NOMO-1 treated with dmso at 0.1 percent for 144 hours (cell line): ENCODE measurements at regions not wholly inside any gene's neighbourhood (a gene's known extent, or its start where the extent isn't known, plus 50 kb on each side); places are given as distances from the start of the nearest gene placed in this dataset.
"Not testable (repeated sequence)": the region's sequence is repeated elsewhere in the genome, so short reads cannot be mapped to it uniquely, and the experiment has no call there.

Experiments
- DNase-seq: peaks from one replicate; lab custom pipeline; 2025; ENCODE audit not compliant: unreplicated experiment; lab: John Stamatoyannopoulos, UW

DNA sequence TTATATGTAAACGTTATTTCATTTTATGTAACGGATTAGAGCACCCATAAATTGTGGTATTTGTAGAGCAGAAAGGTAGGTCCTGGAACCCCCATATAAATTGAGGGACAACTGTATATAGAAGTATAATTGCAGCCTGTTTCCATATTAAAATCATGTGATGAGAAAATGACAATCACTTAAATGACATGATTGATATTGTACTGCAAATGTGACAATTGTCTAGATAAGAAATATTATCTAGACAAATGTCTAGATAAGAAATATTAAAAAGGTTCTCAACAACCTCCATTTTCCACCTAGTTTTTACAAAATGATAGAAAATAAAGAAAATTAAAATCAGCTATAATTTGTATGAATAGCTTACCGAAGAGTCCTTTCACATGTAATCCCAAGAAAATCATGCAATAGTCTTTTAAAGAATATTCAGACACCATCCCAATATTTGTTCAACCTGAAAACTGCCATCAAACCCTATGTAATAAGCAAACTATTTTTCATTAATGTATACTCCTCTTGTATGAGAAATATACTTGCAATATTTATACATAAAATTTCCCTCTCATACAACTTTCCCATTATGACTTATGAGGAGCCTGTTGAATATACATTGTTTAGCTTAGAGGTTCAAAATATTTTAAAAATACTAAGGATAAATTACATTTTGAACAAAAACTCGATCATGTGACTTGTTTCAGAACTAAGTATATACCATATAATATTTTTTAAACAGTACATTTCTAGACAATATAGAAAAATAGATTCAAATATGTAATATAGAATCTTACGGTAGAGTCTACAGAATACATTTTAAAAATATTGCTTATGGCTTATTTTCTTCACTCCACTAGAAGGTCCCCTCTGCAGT is 153.2 kb downstream of the CRPPA start:
- DNase-seq = no peak

DNA sequence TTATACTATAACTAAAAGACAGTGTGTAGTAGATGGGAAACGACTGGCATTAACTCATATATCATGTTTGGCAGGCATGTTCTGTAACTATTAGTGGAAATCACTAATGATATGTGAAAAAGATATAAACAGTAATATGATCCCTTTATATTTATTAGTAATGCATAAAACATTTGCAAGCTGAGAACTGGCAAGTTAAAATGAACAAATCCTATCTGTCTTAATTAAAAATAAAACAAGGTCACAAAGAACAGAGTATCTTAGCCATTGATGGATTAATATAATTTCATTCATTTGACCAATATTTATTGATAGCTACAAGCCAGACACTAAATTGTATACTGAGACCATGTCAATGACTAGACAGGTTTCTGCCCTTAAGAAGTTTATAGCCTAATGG is 154.5 kb downstream of the CRPPA start:
- no peak for DNase-seq

DNA sequence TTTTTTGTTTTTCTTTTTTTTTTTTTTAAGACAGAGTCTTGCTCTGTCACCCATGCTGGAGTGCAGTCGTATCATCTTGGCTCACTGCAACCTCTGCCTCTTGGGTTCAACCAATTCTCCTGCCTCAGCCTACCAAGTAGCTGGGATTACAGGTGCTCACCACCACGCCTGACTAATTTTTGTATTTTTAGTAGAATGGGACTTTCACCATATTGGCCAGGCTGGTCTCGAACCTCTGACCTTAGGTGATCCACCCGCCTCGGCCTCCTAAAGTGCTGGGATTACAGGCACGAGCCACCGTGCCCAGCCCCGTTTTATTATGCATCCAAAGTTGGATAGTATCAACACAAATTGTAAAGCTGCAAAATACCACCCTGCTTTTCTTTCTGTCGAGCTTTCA is 154.9 kb downstream of the CRPPA start:
- not testable (repeated sequence) for DNase-seq

DNA sequence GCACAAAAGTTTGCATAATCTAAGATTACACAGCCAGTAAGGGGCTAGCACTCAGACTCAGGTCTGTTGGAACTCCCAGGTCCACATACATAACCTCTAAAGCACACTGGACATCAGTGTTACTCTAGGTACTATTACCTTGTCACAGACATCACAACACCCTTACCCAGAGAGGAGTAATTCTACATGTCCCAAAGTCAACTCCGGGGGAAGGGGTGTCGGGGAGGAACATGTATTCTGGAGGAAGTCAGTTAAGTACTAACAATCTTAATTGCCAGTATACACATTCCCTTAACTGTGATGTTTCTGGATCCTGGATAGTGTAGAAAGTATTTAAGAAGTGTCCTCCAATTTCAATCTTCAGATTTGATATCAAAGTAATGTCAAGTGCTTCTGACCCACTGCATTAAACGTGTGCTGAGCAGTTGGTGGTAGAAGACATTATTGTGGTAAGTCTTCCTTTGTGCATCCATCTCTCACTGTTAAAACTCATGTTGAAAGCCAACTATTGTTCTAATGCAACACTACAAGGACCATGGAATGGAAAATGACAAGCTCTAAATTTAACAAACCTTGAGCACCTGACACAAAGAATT is 155.4 kb downstream of the CRPPA start:
- no peak for DNase-seq

DNA sequence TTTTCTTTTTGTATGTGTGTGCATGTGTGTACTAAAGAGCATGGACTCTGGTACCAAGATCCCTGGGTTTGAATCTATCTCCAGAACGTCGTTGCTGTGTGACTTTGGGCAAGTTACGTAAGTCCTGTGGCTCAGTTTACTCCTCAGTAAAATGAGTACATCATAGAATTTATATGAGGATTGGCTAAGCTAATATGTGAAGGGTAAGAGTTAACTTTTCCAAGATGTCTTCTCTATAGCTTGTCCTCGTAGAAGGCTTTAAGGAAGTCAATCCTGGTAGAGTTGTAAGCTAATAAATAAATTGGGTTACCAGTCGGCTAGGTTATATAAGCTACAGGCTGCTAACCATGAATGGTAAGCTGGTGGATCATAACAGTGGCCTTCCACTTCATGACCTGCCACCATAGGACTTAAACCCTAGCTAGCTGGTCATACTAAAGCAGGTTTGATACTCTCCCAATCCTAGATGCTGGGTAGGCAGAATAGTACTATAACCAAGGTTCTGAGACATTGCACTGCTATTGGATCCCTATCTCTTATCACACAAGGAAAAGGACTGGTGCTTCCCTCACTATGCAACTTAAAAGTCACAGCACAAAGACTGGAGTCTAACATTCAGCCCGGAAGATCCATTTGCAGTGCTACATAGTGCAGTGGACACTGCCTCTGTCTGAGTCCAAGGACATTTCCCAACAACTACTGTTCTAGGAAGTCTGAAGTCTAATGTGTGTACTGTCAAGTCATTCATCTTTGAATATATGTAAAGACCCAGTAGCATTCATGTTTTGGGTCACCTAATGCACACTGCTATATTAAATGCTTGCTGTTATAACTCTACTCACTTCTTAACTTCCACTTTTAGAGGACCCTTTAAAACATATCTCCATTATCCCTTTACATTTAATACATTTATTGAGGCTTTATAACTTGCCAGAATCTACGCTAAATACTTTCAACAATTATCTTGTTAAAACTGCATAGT is 156.2 kb downstream of the CRPPA start:
- no peak for DNase-seq

DNA sequence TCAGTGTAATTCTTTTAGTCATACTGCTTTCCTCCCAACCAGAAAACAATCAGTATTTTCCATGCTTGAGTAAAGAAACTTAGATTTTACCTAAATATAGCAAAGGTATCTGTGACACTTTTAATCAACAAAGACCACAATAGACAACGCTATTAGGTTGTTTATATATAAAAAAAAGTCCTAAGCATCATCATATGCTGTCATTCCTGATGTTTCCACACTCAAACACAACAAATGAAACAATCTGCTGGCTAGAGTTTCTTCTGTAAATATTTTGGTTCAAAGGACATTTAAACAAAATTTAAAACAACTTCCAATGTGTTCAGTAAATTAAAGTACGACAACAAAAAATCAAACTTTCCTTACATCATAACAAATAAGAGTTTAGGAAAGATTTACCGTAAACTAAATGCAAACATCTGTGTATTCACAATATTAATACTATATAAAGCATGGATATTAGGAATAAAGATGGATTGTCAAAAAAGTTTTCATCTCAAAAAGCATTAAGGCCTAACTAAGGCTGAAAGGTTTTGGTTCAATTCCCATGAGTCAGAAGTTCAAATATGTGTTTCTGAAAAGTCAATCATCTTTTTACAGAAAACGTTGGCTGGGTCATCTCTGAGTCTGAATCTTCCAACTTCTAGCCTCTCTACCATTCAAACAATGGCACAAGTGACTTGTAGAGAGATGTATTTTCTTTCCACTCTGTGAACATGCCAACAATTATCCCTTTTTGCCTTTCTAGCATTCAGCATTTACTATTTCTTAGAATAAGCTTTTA is 157.1 kb downstream of the CRPPA start:
- no peak for DNase-seq

DNA sequence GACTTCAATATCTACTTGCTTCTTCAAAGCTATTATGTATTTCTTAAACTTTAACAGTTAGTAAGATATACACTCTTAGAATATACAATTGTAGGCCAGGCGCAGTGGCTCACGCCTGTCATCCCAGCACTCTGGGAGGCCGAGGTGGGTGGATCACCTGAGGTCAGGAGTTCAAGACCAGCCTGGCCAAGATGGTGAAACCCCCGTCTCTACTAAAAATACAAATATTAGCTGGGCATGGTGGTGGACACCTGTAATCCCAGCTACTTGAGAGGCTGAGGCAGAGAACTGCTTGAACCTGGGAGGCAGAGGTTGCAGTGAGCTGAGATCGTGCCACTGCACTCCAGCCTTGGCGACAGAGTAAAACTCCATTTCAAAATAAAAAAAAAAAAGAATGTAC is 158.0 kb downstream of the CRPPA start:
- not testable (repeated sequence) for DNase-seq

DNA sequence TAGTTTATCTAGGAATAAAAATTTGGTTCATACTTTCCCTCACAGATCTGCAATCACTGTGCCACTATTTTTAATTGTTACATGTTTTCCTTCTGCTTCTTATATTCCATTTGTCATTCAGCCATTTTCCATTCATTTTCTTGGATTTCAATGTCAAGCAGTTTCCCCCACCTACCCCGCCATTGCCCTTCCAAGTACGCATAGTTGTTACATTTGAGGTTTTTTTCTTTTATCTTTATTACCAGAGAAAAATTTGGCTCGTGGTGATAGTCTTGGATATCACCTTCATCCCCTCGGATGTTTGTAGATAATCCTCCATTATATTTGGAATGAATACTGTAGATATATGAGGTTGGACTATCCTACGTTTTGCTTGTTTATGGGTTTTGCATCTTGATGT is 159.7 kb downstream of the CRPPA start:
- DNase-seq = no peak

DNA sequence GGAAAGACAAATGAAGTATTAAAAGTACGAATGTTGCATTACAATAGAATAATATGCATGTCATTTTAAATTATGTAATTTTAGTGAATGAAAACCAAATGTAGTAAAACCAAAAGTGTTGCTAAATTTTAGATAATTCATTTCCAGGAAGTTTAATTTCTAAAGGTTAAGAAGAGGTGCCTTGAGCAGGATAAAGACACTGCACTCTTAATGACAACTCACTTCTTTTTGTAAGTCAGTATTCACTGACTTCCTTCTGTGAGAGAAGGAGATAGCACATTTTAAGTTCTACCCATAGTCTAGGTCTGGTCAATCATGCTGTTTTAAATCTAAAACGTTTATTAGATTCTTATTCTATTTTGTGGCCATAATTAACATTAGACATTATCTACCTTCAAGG is 160.2 kb downstream of the CRPPA start:
- DNase-seq = no peak

DNA sequence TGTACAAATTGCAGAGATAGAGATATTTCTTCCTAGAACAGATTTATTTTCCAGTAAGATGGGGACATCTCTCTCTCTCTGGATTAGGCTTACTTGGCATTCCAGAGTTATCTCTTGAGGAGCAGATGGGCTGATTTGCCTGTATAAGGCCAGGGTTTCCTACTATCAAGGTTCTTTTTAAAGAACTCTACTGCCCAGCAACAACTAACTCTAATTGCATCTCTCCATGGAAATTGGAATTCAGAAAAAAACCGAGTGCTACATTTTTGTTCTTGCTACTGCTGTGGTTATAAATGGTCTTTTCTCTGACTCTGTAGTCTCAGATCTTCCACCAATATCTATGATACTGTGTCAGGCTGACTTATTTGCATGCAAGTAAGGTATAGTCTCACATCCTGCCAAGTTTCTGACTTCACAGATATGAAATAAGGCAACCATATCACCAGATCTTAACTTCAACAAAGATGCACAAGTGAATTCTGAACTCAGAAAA is 161.1 kb downstream of the CRPPA start:
- DNase-seq = no peak

DNA sequence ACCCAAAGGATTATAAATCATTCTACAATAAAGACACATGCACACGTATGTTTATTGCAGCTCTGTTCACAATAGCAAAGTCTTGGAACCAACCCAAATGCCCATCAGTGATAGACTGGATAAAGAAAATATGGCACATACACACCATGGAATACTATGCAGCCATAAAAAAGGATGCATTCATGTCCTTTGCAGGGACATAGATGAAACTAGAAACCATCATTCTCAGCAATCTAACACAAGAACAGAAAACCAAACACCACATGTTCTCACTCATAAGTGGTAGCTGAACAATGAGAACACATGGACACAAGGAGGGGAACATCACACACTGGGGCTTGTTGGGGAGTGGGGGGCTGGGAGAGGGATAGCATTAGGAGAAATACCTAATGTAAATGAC is 164.9 kb downstream of the CRPPA start:
- DNase-seq = not testable (repeated sequence)

DNA sequence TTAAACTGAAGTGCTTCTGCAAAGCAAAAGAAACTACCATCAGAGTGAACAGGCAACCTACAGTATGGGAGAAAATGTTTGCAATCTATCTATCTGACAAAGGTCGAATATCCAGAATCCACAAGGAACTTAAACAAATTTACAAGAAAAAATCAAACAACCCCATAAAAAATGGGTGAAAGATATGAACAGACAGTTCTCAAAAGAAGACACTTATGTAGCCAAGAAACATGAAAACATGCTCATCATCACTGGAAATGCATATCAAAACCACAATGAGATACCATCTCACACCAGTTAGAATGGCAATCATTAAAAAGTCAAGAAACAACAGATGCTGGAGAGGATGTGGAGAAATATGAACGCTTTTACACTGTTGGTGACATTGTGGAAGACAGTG is 165.4 kb downstream of the CRPPA start:
- not testable (repeated sequence) for DNase-seq

DNA sequence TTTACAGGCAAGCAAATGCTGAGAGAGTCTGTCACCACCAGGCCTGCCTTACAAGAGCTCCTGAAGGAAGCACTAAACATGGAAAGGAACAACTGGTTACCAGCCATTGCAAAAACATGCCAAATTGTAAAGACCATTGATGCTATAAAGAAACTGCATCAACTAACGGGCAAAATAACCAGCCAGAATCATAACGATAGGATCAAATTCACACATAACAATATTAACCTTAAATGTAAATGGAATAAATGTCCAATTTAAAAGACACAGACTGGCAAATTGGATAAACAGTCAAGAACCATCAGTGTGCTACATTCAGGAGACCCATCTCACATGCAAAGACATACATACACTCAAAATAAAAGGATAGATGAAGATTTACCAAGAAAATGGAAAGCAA is 170.7 kb downstream of the CRPPA start:
- DNase-seq = not testable (repeated sequence)

DNA sequence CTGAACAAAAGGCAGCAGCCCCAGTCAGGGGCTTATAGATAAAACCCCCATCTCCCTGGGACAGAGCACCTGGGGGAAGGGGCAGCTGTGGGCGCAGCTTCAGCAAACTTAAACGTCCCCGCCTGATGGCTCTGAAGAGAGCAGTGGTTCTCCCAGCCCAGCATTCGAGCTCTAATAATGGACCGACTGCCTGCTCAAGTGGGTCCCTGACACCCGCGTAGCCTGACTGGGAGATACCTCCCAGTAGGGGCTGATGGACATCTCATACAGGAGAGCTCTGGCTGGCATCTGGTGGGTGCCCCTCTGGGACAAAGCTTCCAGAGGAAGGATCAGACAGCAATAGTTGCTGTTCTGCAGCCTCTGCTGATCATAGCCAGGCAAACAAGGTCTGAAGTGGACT is 172.1 kb downstream of the CRPPA start:
- DNase-seq = not testable (repeated sequence)

DNA sequence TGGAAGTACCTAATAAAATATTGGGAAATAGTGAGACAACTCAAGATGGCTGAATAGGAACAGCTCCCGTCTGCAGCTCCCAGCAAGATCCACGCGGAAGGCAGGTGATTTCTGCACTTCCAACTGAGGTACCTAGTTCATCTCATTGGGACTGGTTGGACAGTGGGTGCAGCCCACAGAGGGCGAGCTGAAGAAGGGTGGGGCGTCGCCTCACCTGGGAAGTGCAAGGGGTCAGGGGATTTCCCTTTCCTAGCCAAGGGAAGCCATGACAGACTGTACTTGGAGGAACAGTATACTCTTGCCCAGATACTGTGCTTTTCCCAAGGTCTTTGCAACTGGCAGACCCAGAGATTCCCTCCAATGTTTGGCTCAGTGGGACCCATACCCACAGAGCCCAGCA is 172.8 kb downstream of the CRPPA start:
- DNase-seq = not testable (repeated sequence)

DNA sequence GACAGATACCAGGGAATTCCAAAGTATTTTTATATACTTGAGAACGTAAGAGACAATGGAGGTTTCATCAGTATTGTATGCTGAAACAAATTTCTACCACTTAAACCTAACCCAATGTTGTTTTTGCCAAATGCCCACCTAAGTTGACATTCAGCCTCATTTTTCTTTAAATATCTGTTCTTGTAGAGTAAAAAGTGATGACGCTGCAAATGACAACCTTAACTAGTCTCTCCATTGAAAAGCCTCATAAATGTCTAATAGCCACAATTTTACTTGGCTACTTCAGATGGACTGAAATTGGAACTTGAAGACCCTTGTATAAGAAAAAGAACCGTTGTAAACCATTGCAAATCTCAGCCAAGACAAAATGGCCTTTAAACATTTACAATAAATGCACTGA is 176.9 kb downstream of the CRPPA start:
- DNase-seq = no peak

DNA sequence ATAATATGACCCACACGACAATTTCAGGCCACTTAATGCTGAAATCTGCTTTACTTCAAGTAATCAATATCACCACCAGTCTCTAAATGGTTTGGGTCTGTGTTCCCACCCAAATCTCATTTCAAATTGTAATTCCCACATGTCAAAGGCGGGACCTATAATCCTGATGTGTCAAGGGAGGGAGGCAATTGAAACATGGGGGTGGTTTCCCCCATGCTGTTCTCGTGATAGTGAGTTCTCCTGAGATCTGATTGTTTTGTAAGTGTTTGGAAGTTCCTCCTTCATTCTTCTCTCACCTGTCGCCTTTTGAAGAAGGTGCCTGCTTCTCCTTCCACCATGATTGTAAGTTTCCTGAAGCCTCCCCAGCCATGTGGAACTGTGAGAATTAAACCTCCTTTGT is 178.4 kb downstream of the CRPPA start:
- DNase-seq = no peak

DNA sequence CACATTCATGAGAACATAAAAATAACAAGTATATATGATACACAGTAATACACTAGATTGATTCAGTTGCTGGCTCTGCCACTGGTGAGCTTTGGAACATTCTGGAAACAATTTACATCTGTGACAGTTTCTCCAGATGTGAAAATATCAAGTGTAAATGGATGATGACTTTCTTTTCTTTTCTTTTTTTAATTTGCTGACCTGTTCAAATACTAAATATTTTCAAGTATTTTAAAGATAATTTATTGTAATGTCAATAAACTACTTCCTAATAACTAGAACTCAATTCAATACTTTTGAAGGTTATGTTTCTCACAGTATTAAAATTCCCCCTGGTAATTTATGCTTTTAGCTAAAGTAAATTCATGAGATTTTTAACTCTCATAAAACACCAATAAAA is 180.3 kb downstream of the CRPPA start:
- no peak for DNase-seq

DNA sequence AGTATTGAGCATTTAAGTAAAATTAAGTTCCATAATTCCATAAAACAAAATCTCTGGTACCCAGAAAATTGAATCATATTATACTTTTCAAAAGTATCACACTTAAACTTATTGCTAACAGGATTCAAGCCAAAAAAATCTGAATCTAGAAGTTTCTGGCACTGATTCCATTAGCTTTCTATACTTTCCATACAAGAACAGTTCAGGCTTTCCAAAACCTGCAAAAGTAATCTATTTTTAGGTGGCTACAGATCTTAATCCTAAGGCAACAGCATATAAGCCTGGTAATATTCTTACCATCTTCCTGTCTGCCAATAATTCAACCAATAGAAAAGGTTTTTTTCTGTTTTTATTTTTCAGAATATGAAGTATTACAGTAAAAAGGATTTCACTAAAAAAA is 185.0 kb downstream of the CRPPA start:
- DNase-seq = no peak
